ENCODE measurements at regions not wholly inside any gene's neighbourhood (a gene's known extent, or its start where the extent isn't known, plus 50 kb on each side); places are given as distances from the start of the nearest gene placed in this dataset.

DNA sequence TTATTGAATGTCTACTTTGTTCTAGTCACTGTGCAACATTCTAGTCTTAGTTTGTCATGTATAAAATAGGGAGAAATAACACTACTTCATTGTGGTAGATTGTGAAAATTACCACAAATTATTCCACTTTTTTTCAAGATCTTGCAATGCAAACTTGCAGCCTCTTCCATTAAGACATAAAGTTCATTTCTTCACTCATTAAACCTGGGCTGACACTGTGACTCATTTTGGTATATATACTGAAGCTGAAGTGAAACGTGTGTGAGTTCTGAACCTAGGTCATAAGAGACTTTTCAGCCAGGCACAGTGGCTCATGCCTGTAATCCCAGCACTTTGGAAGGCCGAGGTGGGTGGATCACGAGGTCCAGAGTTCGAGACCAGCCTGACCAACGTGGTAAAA is 329.0 kb downstream of the BCKDHB start (continued):
- no peak for TF ChIP-seq RAD21 (IDR thresholded peaks at IDR 0.05 in 1 of 2, conservative IDR thresholded peaks at IDR 0.05 in 1 of 2; ENCODE audit: low read depth in 2 of 2, low read length in 2 of 2)
- no peak for TF ChIP-seq TCF12 (IDR thresholded peaks at IDR 0.05; ENCODE audit: low read depth, low read length)

Measured in H1 (cell line).